Erythroblast (primary cell): ENCODE measurements at regions not wholly inside any gene's neighbourhood (a gene's known extent, or its start where the extent isn't known, plus 50 kb on each side); places are given as distances from the start of the nearest gene placed in this dataset.

Experiments used
- DNase-seq, 2 experiments: peaks; one replicate each; lab custom pipeline; 2025; lab: John Stamatoyannopoulos, UW
- GATA1 ChIP-seq: IDR thresholded peaks from 2 replicates; pipeline ENCODE4 v1.6.1; 2011; ENCODE audit warnings: low read depth, mild to moderate bottlenecking, control low read depth, low read length, moderate library complexity
- POLR2A ChIP-seq: IDR thresholded peaks from 2 replicates; pipeline ENCODE4 v1.6.1; 2011; ENCODE audit warnings: mild to moderate bottlenecking, low read length

GRCh38 chr15:35833581-35833980 lies 287.6 kb upstream of the DPH6 start:
- DNase-seq: no peak
- TF ChIP-seq POLR2A: no peak
- no peak for TF ChIP-seq GATA1

GRCh38 chr15:35834216-35834830 lies 288.4 kb upstream of the DPH6 start:
- TF ChIP-seq POLR2A (no peak), GATA1 (no peak)
- no peak for DNase-seq

GRCh38 chr15:35834866-35835265 lies 288.9 kb upstream of the DPH6 start:
- no peak for DNase-seq
- TF ChIP-seq POLR2A: no peak
- TF ChIP-seq GATA1: no peak

- TF ChIP-seq GATA1: no peak
- TF ChIP-seq POLR2A: no peak
- DNase-seq: no peak
Observed at GRCh38 chr15:35838424-35839111, 292.6 kb upstream of the DPH6 start.

- no peak for TF ChIP-seq POLR2A
- no peak for TF ChIP-seq GATA1
- no peak for DNase-seq
Observed at GRCh38 chr15:35842631-35843030, 296.7 kb upstream of the DPH6 start.

GRCh38 chr15:35843498-35843897 lies 297.5 kb upstream of the DPH6 start:
- DNase-seq: no peak
- TF ChIP-seq GATA1 (no peak), POLR2A (no peak)

GRCh38 chr15:35850284-35850683 lies 304.3 kb upstream of the DPH6 start:
- DNase-seq: no peak
- TF ChIP-seq POLR2A: no peak
- TF ChIP-seq GATA1: no peak

- no peak for DNase-seq
- TF ChIP-seq GATA1: no peak
- no peak for TF ChIP-seq POLR2A
Observed at GRCh38 chr15:35851491-35851890, 305.5 kb upstream of the DPH6 start.

GRCh38 chr15:35852818-35853624 lies 307.1 kb upstream of the DPH6 start:
- no peak for TF ChIP-seq POLR2A
- TF ChIP-seq GATA1: no peak

GRCh38 chr15:35854316-35854715 lies 308.4 kb upstream of the DPH6 start:
- DNase-seq: no peak
- TF ChIP-seq GATA1 (no peak), POLR2A (no peak)

More at GRCh38 chr15:35852818-35853624, 307.1 kb upstream of the DPH6 start:
- no peak for DNase-seq

- TF ChIP-seq GATA1: no peak
- TF ChIP-seq POLR2A: no peak
- DNase-seq: no peak
Observed at GRCh38 chr15:35857567-35858226, 311.7 kb upstream of the DPH6 start.

- no peak for DNase-seq
- TF ChIP-seq POLR2A (no peak), GATA1 (no peak)
Observed at GRCh38 chr15:35858707-35859106, 312.7 kb upstream of the DPH6 start.

- no peak for TF ChIP-seq POLR2A
- TF ChIP-seq GATA1: no peak
Observed at GRCh38 chr15:35863655-35864054, 317.7 kb upstream of the DPH6 start.

GRCh38 chr15:35867356-35867755 lies 321.4 kb upstream of the DPH6 start:
- no peak for DNase-seq
- TF ChIP-seq GATA1 (no peak), POLR2A (no peak)

More at GRCh38 chr15:35863655-35864054, 317.7 kb upstream of the DPH6 start:
- no peak for DNase-seq
